ENCODE measurements at regions not wholly inside any gene's neighbourhood (a gene's known extent, or its start where the extent isn't known, plus 50 kb on each side); places are given as distances from the start of the nearest gene placed in this dataset.

GRCh38 chr2:196245378-196246140 lies 74.2 kb upstream of the STK17B start:
- WGBS (ENCODE audit: low lambda C conversion rate, missing lambda C conversion rate): 69% methylated on average over 4 of the region's 4 CpGs
- no peaks in the 10 kb centered on the region for H3K9me3 ChIP-seq (ENCODE audit: low read depth)
- no peak overlapping the region for H3K4me2 ChIP-seq
- H4K20me1 ChIP-seq (ENCODE audit: insufficient read depth, poor library complexity, severe bottlenecking): no peaks in the 10 kb centered on the region
- H3K27me3 ChIP-seq: no peaks in the 10 kb centered on the region
- no peaks in the 10 kb centered on the region for H3K79me2 ChIP-seq
- no peak overlapping the region for H3K27ac ChIP-seq
- no peaks in the 10 kb centered on the region for H3K36me3 ChIP-seq (replicated peaks; ENCODE audit: insufficient read depth, low read depth)
- H3K4me1 ChIP-seq (ENCODE audit: insufficient read depth): peaks cover 21% of the 10 kb centered on the region
- DNase-seq (ENCODE audit: low spot score): no peak
- H3K4me3 ChIP-seq: no peak overlapping the region
- TF ChIP-seq CTCF (IDR thresholded peaks at IDR 0.05; ENCODE audit: poor library complexity): no peak
- no peaks in the 10 kb centered on the region for H3K9me2 ChIP-seq (replicated peaks; ENCODE audit: insufficient read depth)
- H2AFZ ChIP-seq: no peak overlapping the region

GRCh38 chr2:196247114-196247975 lies 76.0 kb upstream of the STK17B start:
- no peak overlapping the region for H3K4me3 ChIP-seq
- no peaks in the 10 kb centered on the region for H3K36me3 ChIP-seq (replicated peaks; ENCODE audit: insufficient read depth, low read depth)
- no peak overlapping the region for H3K27ac ChIP-seq
- H3K9me3 ChIP-seq (ENCODE audit: low read depth): no peaks in the 10 kb centered on the region
- no peak for DNase-seq (ENCODE audit: low spot score)
- H3K79me2 ChIP-seq: no peaks in the 10 kb centered on the region
- no peaks in the 10 kb centered on the region for H3K9me2 ChIP-seq (replicated peaks; ENCODE audit: insufficient read depth)
- H3K4me2 ChIP-seq: no peak overlapping the region
- H4K20me1 ChIP-seq (ENCODE audit: insufficient read depth, poor library complexity, severe bottlenecking): no peaks in the 10 kb centered on the region
- TF ChIP-seq EZH2phosphoT487 (IDR thresholded peaks at IDR 0.05; ENCODE audit: low read depth, severe bottlenecking, unreplicated experiment): no peak
- TF ChIP-seq EZH2 (IDR thresholded peaks at IDR 0.05; ENCODE audit: borderline replicate concordance): no peak
- TF ChIP-seq CTCF (IDR thresholded peaks at IDR 0.05; ENCODE audit: poor library complexity): no peak
- 95% methylated on average over 8 of the region's 8 CpGs for WGBS (ENCODE audit: low lambda C conversion rate, missing lambda C conversion rate)
- H3K27me3 ChIP-seq: no peaks in the 10 kb centered on the region
- H2AFZ ChIP-seq: no peak overlapping the region
- H3K4me1 ChIP-seq (ENCODE audit: insufficient read depth): peaks cover 21% of the 10 kb centered on the region

GRCh38 chr2:196247976-196248280 lies 76.5 kb upstream of the STK17B start:
- Histone ChIP-seq H3K4me1 (ENCODE audit: insufficient read depth) (peaks cover 21% of the 10 kb centered on the region), H3K36me3 (replicated peaks; ENCODE audit: insufficient read depth, low read depth) (no peaks in the 10 kb centered on the region), H3K27me3 (no peaks in the 10 kb centered on the region), H3K4me3 (no peak overlapping the region), H3K9me3 (ENCODE audit: low read depth) (no peaks in the 10 kb centered on the region), H4K20me1 (ENCODE audit: insufficient read depth, poor library complexity, severe bottlenecking) (no peaks in the 10 kb centered on the region), H3K9me2 (replicated peaks; ENCODE audit: insufficient read depth) (no peaks in the 10 kb centered on the region), H3K27ac (no peak overlapping the region), H3K4me2 (no peak overlapping the region), H3K79me2 (no peaks in the 10 kb centered on the region), H2AFZ (no peak overlapping the region)
- TF ChIP-seq EZH2 (IDR thresholded peaks at IDR 0.05; ENCODE audit: borderline replicate concordance) (no peak), EZH2phosphoT487 (IDR thresholded peaks at IDR 0.05; ENCODE audit: low read depth, severe bottlenecking, unreplicated experiment) (no peak), CTCF (IDR thresholded peaks at IDR 0.05; ENCODE audit: poor library complexity) (no peak)
- WGBS (ENCODE audit: low lambda C conversion rate, missing lambda C conversion rate): 78% methylated on average over 3 of the region's 3 CpGs
- DNase-seq (ENCODE audit: low spot score): no peak

Data from hepatocyte (in vitro differentiated cells).